ENCODE measurements at regions not wholly inside any gene's neighbourhood (a gene's known extent, or its start where the extent isn't known, plus 50 kb on each side); places are given as distances from the start of the nearest gene placed in this dataset.

GRCh38 chr11:92751594-92751993, 217.9 kb upstream of the MTNR1B start:
- no peak for DNase-seq
- no peak overlapping the region for H3K27ac Mint-ChIP-seq
- POLR2A ChIA-PET = no interaction called here

DNA sequence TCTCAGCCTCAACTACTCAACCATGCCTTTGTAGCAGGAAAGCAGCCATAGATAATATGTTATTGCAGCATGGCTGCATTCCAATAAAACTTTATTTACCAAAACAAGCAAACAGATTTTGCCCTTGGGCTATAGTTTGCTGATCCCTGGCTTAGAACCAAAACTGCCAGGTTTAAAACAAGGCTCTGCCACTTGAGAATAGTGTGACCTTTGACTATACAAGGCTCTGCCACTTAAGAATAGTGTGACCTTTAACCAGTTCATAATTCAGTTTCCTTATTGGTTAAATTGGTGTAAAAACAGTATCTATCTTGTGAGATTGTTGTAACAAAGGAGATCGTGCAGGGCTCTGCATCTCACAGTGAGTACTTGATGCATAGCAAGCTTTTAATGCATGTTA, 217.3 kb upstream of the MTNR1B start:
- Mint-ChIP-seq H3K27ac (no peak overlapping the region), H3K27me3 (no peaks in the 10 kb centered on the region), H3K36me3 (ENCODE audit: low read depth) (no peaks in the 10 kb centered on the region), H3K4me3 (no peak overlapping the region), H3K4me1 (ENCODE audit: low read depth) (no peaks in the 10 kb centered on the region), H3K9me3 (no peaks in the 10 kb centered on the region)
- no peak overlapping the region for H3K27ac ChIP-seq (ENCODE audit: low read depth in 1 of 2, low read length in 2 of 2)
- TF ChIP-seq, protein P1, sequence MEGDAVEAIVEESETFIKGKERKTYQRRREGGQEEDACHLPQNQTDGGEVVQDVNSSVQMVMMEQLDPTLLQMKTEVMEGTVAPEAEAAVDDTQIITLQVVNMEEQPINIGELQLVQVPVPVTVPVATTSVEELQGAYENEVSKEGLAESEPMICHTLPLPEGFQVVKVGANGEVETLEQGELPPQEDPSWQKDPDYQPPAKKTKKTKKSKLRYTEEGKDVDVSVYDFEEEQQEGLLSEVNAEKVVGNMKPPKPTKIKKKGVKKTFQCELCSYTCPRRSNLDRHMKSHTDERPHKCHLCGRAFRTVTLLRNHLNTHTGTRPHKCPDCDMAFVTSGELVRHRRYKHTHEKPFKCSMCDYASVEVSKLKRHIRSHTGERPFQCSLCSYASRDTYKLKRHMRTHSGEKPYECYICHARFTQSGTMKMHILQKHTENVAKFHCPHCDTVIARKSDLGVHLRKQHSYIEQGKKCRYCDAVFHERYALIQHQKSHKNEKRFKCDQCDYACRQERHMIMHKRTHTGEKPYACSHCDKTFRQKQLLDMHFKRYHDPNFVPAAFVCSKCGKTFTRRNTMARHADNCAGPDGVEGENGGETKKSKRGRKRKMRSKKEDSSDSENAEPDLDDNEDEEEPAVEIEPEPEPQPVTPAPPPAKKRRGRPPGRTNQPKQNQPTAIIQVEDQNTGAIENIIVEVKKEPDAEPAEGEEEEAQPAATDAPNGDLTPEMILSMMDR (IDR thresholded peaks at IDR 0.05) = no peak
- no peaks in the 10 kb centered on the region for H3K9me3 ChIP-seq (ENCODE audit: control insufficient read depth in 1 of 2, insufficient read depth in 1 of 2, low read length in 2 of 2)
- H3K36me3 ChIP-seq (ENCODE audit: insufficient read depth, low read length) = no peaks in the 10 kb centered on the region
- no peak for DNase-seq
- no peak for ATAC-seq (ENCODE audit: poor library complexity)
- intact Hi-C loops (cut with DNase I, micrococcal nuclease) = no loop called here
- no peaks in the 10 kb centered on the region for H3K27me3 ChIP-seq (ENCODE audit: control insufficient read depth in 1 of 2, insufficient read depth in 2 of 2, low read length in 2 of 2)
- CTCF ChIA-PET = no interaction called here
- POLR2A ChIA-PET = no interaction called here
- no peaks in the 10 kb centered on the region for H3K4me1 ChIP-seq (ENCODE audit: insufficient read depth, low read length)
- H3K4me3 ChIP-seq (ENCODE audit: low read length) = no peak overlapping the region

More at GRCh38 chr11:92751594-92751993, 217.9 kb upstream of the MTNR1B start:
- no peaks in the 10 kb centered on the region for H3K36me3 ChIP-seq (ENCODE audit: insufficient read depth, low read length)
- Mint-ChIP-seq H3K4me3 (no peak overlapping the region), H3K9me3 (no peaks in the 10 kb centered on the region), H3K36me3 (ENCODE audit: low read depth) (no peaks in the 10 kb centered on the region), H3K4me1 (ENCODE audit: low read depth) (no peaks in the 10 kb centered on the region), H3K27me3 (no peaks in the 10 kb centered on the region)
- no peak for ATAC-seq (ENCODE audit: poor library complexity)
- no peak overlapping the region for H3K27ac ChIP-seq (ENCODE audit: low read depth in 1 of 2, low read length in 2 of 2)
- no peak overlapping the region for H3K4me3 ChIP-seq (ENCODE audit: low read length)
- intact Hi-C loops (cut with DNase I, micrococcal nuclease) = no loop called here
- CTCF ChIA-PET = no interaction called here
- H3K9me3 ChIP-seq (ENCODE audit: control insufficient read depth in 1 of 2, insufficient read depth in 1 of 2, low read length in 2 of 2) = no peaks in the 10 kb centered on the region
- H3K27me3 ChIP-seq (ENCODE audit: control insufficient read depth in 1 of 2, insufficient read depth in 2 of 2, low read length in 2 of 2) = no peaks in the 10 kb centered on the region
- no peaks in the 10 kb centered on the region for H3K4me1 ChIP-seq (ENCODE audit: insufficient read depth, low read length)
- TF ChIP-seq, protein P1 (IDR thresholded peaks at IDR 0.05) = no peak

DNA sequence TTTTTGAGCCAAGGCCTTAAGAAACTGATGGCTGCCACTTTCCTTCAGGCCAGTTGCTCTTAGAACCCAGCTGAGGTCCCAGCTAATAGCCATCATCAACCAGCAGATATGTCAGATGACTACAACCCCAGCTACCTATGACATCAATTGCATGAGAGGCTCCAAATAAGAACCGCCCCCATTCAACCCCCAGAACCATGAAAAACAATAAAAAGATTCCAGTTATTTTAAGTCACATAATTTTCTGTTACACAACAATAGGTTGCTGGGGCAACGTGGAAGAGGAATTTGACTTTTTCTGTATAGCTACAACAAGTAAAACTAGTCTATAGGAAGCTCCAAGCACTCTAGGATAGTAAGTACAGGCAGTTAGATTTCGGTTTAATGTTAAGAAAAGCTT, 216.3 kb upstream of the MTNR1B start:
- H3K27me3 ChIP-seq (ENCODE audit: control insufficient read depth in 1 of 2, insufficient read depth in 2 of 2, low read length in 2 of 2) = no peaks in the 10 kb centered on the region
- intact Hi-C loops (cut with DNase I, micrococcal nuclease) = no loop called here
- DNase-seq (no peak), ATAC-seq (ENCODE audit: poor library complexity) (no peak)
- Mint-ChIP-seq H3K27ac (no peak overlapping the region), H3K36me3 (ENCODE audit: low read depth) (no peaks in the 10 kb centered on the region), H3K4me1 (ENCODE audit: low read depth) (no peaks in the 10 kb centered on the region), H3K9me3 (no peaks in the 10 kb centered on the region), H3K27me3 (no peaks in the 10 kb centered on the region), H3K4me3 (no peak overlapping the region)
- H3K36me3 ChIP-seq (ENCODE audit: insufficient read depth, low read length) = no peaks in the 10 kb centered on the region
- TF ChIP-seq, protein P1 (IDR thresholded peaks at IDR 0.05) = no peak
- H3K27ac ChIP-seq (ENCODE audit: low read depth in 1 of 2, low read length in 2 of 2) = no peak overlapping the region
- H3K4me1 ChIP-seq (ENCODE audit: insufficient read depth, low read length) = no peaks in the 10 kb centered on the region
- no peaks in the 10 kb centered on the region for H3K9me3 ChIP-seq (ENCODE audit: control insufficient read depth in 1 of 2, insufficient read depth in 1 of 2, low read length in 2 of 2)
- H3K4me3 ChIP-seq (ENCODE audit: low read length) = no peak overlapping the region
- ChIA-PET POLR2A (no interaction called here), CTCF (no interaction called here)
